Kidney (tissue), 13 donors: ENCODE measurements at regions not wholly inside any gene's neighbourhood (a gene's known extent, or its start where the extent isn't known, plus 50 kb on each side); places are given as distances from the start of the nearest gene placed in this dataset.

ENCODE experiments used
- DNase-seq, 5 donors: peaks; one replicate each; pipeline ENCODE4 v3.0.0-alpha.2; 2013 to 2020
- FAIRE-seq: peaks from 2 replicates; lab custom pipeline; 2012; peaks lifted over from hg19 to GRCh38; lab: Jason Lieb, UNC
- H3K27ac ChIP-seq, 2 donors: one replicate each; pipeline ENCODE4 v1.7.0; 2013; ENCODE audit warnings: low read depth in 2 of 2, low read length in 2 of 2, inconsistent platforms in 1 of 2
- H3K27me3 ChIP-seq: one replicate; pipeline ENCODE4 v1.7.1; 2013; ENCODE audit warnings: low read length, inconsistent platforms; ENCODE audit not compliant: control insufficient read depth, insufficient read depth
- H3K36me3 ChIP-seq, 3 donors: one replicate each; pipeline versions ENCODE4 v1.7.0 to v1.7.1; 2013; ENCODE audit warnings: low read length in 3 of 3, control low read depth in 1 of 3, inconsistent platforms in 1 of 3; ENCODE audit not compliant: insufficient read depth in 3 of 3, control insufficient read depth in 2 of 3
- H3K4me1 ChIP-seq, 3 donors: one replicate each; pipeline versions ENCODE4 v1.7.0 to v1.7.1; 2013; ENCODE audit warnings: low read length in 3 of 3, inconsistent platforms in 1 of 3, low read depth in 1 of 3; ENCODE audit not compliant: control insufficient read depth in 2 of 3, insufficient read depth in 2 of 3
- H3K4me3 ChIP-seq, 3 donors: one replicate each; pipeline versions ENCODE4 v1.7.0 to v1.8.1; 2013; ENCODE audit warnings: low read length in 3 of 3, control low read depth in 1 of 3, inconsistent platforms in 1 of 3
- H3K9ac ChIP-seq, 3 donors: one replicate each; pipeline versions ENCODE4 v1.7.0 to v1.7.1; 2013; ENCODE audit warnings: low read length in 3 of 3, control low read depth in 1 of 3, inconsistent platforms in 1 of 3
- H3K9me3 ChIP-seq, 3 donors: one replicate each; pipeline versions ENCODE4 v1.7.0 to v1.7.1; 2013; ENCODE audit warnings: low read length in 3 of 3, control low read depth in 1 of 3, inconsistent platforms in 1 of 3; ENCODE audit not compliant: control insufficient read depth in 2 of 3, insufficient read depth in 1 of 3
- CTCF ChIP-seq: IDR thresholded peaks from 3 replicates; pipeline ENCODE4 v1.5.1; 2012; ENCODE audit warnings: mild to moderate bottlenecking, moderate library complexity, borderline replicate concordance; ENCODE audit not compliant: insufficient read depth; ENCODE audit errors: extremely low read depth
- intact Hi-C: fragments of 100-400 bp; cut with DNase I; formaldehyde crosslinking; loops from one replicate; pipeline ENCODE4 v1.11.1; 2022
- donor health status: control.
- donor health status: control.
- donor health status: control.
- donor health status: control.
- donor health status: control.
- donor health status: DM: yes; HTN: yes; CAD: no.
- donor health status: Normal renal cell carcinoma (clear cell type).

- H3K27ac ChIP-seq, result no peak overlapping the region
- FAIRE-seq (no peak), DNase-seq (no peak)
- H3K4me1 ChIP-seq, result no peaks in the 10 kb centered on the region
- intact Hi-C loops, result no loop called here
- no peak for TF ChIP-seq CTCF
- no peak overlapping the region for H3K4me3 ChIP-seq
- H3K36me3 ChIP-seq, result no peaks in the 10 kb centered on the region
- H3K9me3 ChIP-seq, result no peaks in the 10 kb centered on the region
- H3K9ac ChIP-seq, result no peak overlapping the region
- no peaks in the 10 kb centered on the region for H3K27me3 ChIP-seq
Measured at GRCh38 chr3:25144430-25144829, 283.6 kb upstream of the RARB start.

- TF ChIP-seq CTCF, result no peak
- Histone ChIP-seq H3K4me3 (no peak overlapping the region), H3K9ac (no peak overlapping the region), H3K27me3 (no peaks in the 10 kb centered on the region), H3K27ac (no peak overlapping the region), H3K4me1 (no peaks in the 10 kb centered on the region), H3K36me3 (no peaks in the 10 kb centered on the region), H3K9me3 (no peaks in the 10 kb centered on the region)
- FAIRE-seq, result no peak
- intact Hi-C loops, result no loop called here
- DNase-seq, result no peak
Measured at GRCh38 chr3:25145176-25145575, 282.9 kb upstream of the RARB start.

- H3K9ac ChIP-seq, result no peak overlapping the region
- no peak overlapping the region for H3K27ac ChIP-seq
- intact Hi-C loops, result no loop called here
Measured at GRCh38 chr3:25150199-25150598, 277.9 kb upstream of the RARB start.

More at GRCh38 chr3:25150199-25150598, 277.9 kb upstream of the RARB start:
- DNase-seq, result no peak
- Histone ChIP-seq H3K36me3 (no peaks in the 10 kb centered on the region), H3K27me3 (no peaks in the 10 kb centered on the region), H3K4me3 (no peak overlapping the region), H3K4me1 (no peaks in the 10 kb centered on the region), H3K9me3 (no peaks in the 10 kb centered on the region)
- no peak for FAIRE-seq
- TF ChIP-seq CTCF, result no peak
